ENCODE measurements at regions not wholly inside any gene's neighbourhood (a gene's known extent, or its start where the extent isn't known, plus 50 kb on each side); places are given as distances from the start of the nearest gene placed in this dataset.

- H3K27me3 ChIP-seq (ENCODE audit: control insufficient read depth in 3 of 3, insufficient read depth in 3 of 3, low read length in 2 of 3), result no peaks in the 10 kb centered on the region
- no peak for TF ChIP-seq CTCF (IDR thresholded peaks at IDR 0.05; ENCODE audit: control extremely low read depth, extremely low read depth)
- H3K9me3 ChIP-seq (ENCODE audit: control insufficient read depth in 4 of 4, insufficient read depth in 3 of 4, low read length in 3 of 4), result peaks cover 0 to 2% (median 0%) of the 10 kb centered on the region in 4 donors
- no peak overlapping the region for H3K4me3 ChIP-seq
- no peaks in the 10 kb centered on the region for H3K4me1 ChIP-seq (ENCODE audit: control insufficient read depth in 5 of 5, insufficient read depth in 5 of 5, low read length in 5 of 5)
- WGBS, 2 donors, result 89 to 90% methylated on average over 4 of the region's 4 CpGs
- DNase-seq (no peak), ATAC-seq (ENCODE audit: insufficient read depth, low FRiP score) (no peak)
- H3K36me3 ChIP-seq (ENCODE audit: control insufficient read depth in 4 of 4, insufficient read depth in 4 of 4, low read length in 4 of 4), result no peaks in the 10 kb centered on the region
- H3K9ac ChIP-seq (ENCODE audit: insufficient read depth in 1 of 2, low read length in 2 of 2), result no peak overlapping the region
- H3K27ac ChIP-seq (ENCODE audit: low read depth in 1 of 2, low read length in 1 of 2), result no peak overlapping the region
These were observed 1156.6 kb downstream of the PLA2G4A start for GRCh38 chr1:187985145-187985896.

- ATAC-seq (ENCODE audit: insufficient read depth, low FRiP score) (no peak), DNase-seq (peak in 1 of 3 donors; percentile 18)
- no peaks in the 10 kb centered on the region for H3K36me3 ChIP-seq (ENCODE audit: control insufficient read depth in 4 of 4, insufficient read depth in 4 of 4, low read length in 4 of 4)
- H3K9ac ChIP-seq (ENCODE audit: insufficient read depth in 1 of 2, low read length in 2 of 2), result no peak overlapping the region
- WGBS, 2 donors, result 61 to 72% methylated on average over 3 of the region's 3 CpGs
- H3K27ac ChIP-seq (ENCODE audit: low read depth in 1 of 2, low read length in 1 of 2), result no peak overlapping the region
- peaks cover 0 to 2% (median 0%) of the 10 kb centered on the region in 4 donors for H3K9me3 ChIP-seq (ENCODE audit: control insufficient read depth in 4 of 4, insufficient read depth in 3 of 4, low read length in 3 of 4)
- no peaks in the 10 kb centered on the region for H3K27me3 ChIP-seq (ENCODE audit: control insufficient read depth in 3 of 3, insufficient read depth in 3 of 3, low read length in 2 of 3)
- no peaks in the 10 kb centered on the region for H3K4me1 ChIP-seq (ENCODE audit: control insufficient read depth in 5 of 5, insufficient read depth in 5 of 5, low read length in 5 of 5)
- TF ChIP-seq CTCF (IDR thresholded peaks at IDR 0.05; ENCODE audit: control extremely low read depth, extremely low read depth), result no peak
- no peak overlapping the region for H3K4me3 ChIP-seq
These were observed 1157.3 kb downstream of the PLA2G4A start for GRCh38 chr1:187985897-187986654.

- Histone ChIP-seq H3K9ac (ENCODE audit: insufficient read depth in 1 of 2, low read length in 2 of 2) (no peak overlapping the region), H3K4me3 (no peak overlapping the region), H3K27ac (ENCODE audit: low read depth in 1 of 2, low read length in 1 of 2) (no peak overlapping the region), H3K4me1 (ENCODE audit: control insufficient read depth in 5 of 5, insufficient read depth in 5 of 5, low read length in 5 of 5) (no peaks in the 10 kb centered on the region), H3K27me3 (ENCODE audit: control insufficient read depth in 3 of 3, insufficient read depth in 3 of 3, low read length in 2 of 3) (no peaks in the 10 kb centered on the region), H3K9me3 (ENCODE audit: control insufficient read depth in 4 of 4, insufficient read depth in 3 of 4, low read length in 3 of 4) (no peaks in the 10 kb centered on the region), H3K36me3 (ENCODE audit: control insufficient read depth in 4 of 4, insufficient read depth in 4 of 4, low read length in 4 of 4) (no peaks in the 10 kb centered on the region)
- 88 to 91% methylated on average over 1 of the region's 1 CpG for WGBS, 2 donors
- DNase-seq, result no peak
- TF ChIP-seq CTCF (IDR thresholded peaks at IDR 0.05; ENCODE audit: control extremely low read depth, extremely low read depth), result no peak
- ATAC-seq (ENCODE audit: insufficient read depth, low FRiP score), result no peak
These were observed 1158.6 kb downstream of the PLA2G4A start for GRCh38 chr1:187987236-187987776.
